ENCODE measurements at regions not wholly inside any gene's neighbourhood (a gene's known extent, or its start where the extent isn't known, plus 50 kb on each side); places are given as distances from the start of the nearest gene placed in this dataset.

DNA sequence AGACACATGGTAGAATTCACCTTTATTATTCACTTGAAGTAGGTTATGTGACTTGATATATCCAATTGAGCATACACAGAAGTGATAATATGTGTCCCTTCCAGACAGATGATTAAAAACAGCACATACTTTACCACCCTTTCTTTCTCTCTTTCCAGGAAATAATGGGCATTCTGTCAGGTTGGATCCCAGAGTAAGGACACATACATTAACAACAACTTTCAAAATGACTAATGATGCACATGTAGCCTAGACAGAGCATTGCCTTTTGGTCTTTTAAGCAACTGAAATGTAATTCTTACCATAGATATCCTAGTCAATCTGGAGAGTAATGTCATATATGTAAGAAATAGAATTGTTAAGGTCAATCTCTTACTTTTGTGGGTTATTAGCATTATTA lies 1748.7 kb downstream of the EFNA5 start:
- TF ChIP-seq EZH2 (IDR thresholded peaks at IDR 0.05; ENCODE audit: borderline replicate concordance, low read length) (no peak), CTCF (conservative IDR thresholded peaks at IDR 0.05 in 1 of 2, IDR thresholded peaks at IDR 0.05 in 1 of 2; ENCODE audit: extremely low read depth in 1 of 2, insufficient read depth in 1 of 2, low read depth in 1 of 2, low read length in 2 of 2) (no peak)

Measured in mammary epithelial cell (primary cell).